B cell (primary cell): ENCODE measurements at regions not wholly inside any gene's neighbourhood (a gene's known extent, or its start where the extent isn't known, plus 50 kb on each side); places are given as distances from the start of the nearest gene placed in this dataset.

Source experiments
- EZH2 ChIP-seq: IDR thresholded peaks from 2 replicates; pipeline ENCODE4 v1.6.1; 2012; ENCODE audit warnings: borderline replicate concordance, low read depth, mild to moderate bottlenecking, moderate library complexity, low read length; ENCODE audit not compliant: insufficient read depth, poor library complexity, severe bottlenecking
- TF ChIP-seq, protein P1 (sequence below): fragments of 200-600 bp; IDR thresholded peaks from one replicate; pipeline ENCODE4 v1.8.0; 2022; ENCODE audit warnings: antibody characterized with exemption, mild to moderate bottlenecking

DNA sequence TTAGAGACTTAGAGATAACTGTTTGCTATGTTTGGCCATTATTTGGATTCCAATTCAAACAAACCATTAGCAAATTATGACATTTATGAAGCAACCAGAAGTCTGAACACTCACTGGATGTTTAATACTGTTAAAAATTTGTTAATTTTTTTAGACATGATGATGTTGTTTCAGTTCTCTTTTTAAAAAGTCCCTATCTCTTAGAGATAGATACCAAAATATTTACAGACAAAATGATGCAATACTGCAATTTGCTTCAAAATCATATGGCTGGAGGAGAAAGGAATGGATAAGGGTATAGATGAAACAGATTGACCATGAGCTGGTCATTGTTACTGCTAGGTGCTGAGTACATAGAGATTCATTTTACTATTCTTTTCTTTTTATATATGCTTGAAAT is 534.6 kb downstream of the BCOR start:
- TF ChIP-seq, protein P1, sequence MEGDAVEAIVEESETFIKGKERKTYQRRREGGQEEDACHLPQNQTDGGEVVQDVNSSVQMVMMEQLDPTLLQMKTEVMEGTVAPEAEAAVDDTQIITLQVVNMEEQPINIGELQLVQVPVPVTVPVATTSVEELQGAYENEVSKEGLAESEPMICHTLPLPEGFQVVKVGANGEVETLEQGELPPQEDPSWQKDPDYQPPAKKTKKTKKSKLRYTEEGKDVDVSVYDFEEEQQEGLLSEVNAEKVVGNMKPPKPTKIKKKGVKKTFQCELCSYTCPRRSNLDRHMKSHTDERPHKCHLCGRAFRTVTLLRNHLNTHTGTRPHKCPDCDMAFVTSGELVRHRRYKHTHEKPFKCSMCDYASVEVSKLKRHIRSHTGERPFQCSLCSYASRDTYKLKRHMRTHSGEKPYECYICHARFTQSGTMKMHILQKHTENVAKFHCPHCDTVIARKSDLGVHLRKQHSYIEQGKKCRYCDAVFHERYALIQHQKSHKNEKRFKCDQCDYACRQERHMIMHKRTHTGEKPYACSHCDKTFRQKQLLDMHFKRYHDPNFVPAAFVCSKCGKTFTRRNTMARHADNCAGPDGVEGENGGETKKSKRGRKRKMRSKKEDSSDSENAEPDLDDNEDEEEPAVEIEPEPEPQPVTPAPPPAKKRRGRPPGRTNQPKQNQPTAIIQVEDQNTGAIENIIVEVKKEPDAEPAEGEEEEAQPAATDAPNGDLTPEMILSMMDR = no peak
- no peak for TF ChIP-seq EZH2
